ENCODE measurements at regions not wholly inside any gene's neighbourhood (a gene's known extent, or its start where the extent isn't known, plus 50 kb on each side); places are given as distances from the start of the nearest gene placed in this dataset.

DNA sequence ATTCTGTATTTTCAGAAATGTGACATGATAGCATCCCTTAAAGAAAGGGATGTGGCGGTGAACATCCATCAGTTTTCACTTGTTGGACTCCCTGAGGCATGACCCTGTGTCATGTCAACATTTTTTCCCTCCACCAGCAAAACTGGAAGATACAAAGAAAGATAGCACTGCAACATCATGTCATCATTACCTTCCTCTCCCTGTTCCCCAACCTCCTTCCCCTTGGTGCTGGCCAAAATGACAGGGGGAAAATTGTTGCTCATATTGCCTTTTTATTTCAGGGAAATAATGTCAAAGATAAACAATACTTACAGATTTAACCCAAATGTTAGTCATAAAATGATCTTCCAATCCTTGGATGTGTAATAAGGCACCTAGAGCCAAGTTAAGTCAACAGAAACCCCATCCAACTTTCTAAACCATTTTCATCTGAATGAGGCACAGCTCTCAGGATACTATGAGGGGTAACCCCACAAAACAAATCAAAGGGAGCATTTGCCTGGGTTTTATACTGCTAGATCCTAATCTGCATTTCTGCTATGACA is 644.3 kb downstream of the ACTL7B start:
- no peak for DNase-seq

DNA sequence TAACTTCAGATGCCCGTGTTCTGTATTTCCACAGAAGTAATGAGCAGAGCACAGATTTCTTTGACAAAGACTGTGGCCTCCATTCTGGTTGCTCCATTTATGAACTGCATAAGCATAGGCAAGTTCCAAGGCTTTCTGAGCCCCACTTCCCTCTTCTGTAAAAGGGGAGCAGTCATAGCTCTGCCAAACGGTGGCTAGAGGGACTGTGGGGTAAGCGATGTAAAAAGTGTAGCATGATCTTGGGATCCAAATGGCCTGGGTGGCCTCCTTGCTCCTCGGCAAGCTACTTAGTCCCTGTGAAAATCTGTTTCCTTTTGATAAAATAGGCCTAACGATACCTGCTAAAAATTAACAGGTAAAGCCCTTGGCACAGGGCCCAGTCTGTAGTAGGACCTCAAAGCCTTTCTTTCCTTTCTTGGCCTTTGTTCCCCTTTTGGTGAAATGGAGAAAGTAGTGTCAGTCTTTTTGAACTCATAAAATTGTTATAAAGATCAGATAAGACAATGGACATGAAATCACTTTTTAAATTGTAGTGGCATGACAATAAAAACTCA is 646.6 kb downstream of the ACTL7B start:
- no peak for DNase-seq

GRCh38 chr9:108207561-108208165 is 648.1 kb downstream of the ACTL7B start:
- no peak for DNase-seq

GRCh38 chr9:108205276-108205675 is 650.5 kb downstream of the ACTL7B start:
- DNase-seq, result no peak

- no peak for DNase-seq
Observed at GRCh38 chr9:108197899-108198298, 657.9 kb downstream of the ACTL7B start.

DNA sequence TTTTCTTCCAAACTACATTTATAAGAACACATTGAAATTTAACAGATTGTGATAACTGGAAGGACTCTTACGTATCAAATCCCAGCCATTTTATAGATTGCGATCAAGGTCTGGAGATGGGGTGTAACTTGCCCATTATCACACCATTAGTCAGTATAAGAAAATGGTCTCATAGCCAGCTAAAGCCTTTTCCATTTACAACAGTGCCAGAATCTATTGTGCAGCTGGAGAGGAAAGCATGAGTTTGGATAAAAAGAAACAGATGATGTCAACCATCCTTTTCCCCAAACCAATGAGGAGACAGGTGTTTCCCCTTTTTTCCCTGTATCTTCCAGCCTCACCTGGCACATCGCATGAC is 658.8 kb downstream of the ACTL7B start:
- no peak for DNase-seq

- no peak for DNase-seq
Observed at GRCh38 chr9:108196332-108197007, 659.3 kb downstream of the ACTL7B start.

DNA sequence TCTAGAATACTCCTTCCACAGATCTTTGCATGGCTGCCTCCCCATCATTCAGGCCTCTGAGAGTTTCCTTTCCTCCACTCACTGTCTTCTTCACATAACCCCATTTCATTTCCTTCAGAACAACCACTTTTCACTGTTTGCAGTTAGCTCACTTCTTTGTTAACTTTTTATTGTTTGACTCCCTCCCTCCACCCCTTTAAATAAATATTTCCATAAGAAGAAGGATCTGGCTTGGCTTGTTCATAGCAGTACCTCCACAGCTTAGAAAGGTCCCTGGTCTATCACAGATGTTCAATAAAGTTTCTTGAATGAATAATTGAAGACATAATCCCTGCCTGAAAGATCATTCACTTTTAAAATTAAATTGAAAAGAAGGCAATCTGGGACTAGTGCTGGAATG is 661.6 kb downstream of the ACTL7B start:
- DNase-seq, result no peak

DNA sequence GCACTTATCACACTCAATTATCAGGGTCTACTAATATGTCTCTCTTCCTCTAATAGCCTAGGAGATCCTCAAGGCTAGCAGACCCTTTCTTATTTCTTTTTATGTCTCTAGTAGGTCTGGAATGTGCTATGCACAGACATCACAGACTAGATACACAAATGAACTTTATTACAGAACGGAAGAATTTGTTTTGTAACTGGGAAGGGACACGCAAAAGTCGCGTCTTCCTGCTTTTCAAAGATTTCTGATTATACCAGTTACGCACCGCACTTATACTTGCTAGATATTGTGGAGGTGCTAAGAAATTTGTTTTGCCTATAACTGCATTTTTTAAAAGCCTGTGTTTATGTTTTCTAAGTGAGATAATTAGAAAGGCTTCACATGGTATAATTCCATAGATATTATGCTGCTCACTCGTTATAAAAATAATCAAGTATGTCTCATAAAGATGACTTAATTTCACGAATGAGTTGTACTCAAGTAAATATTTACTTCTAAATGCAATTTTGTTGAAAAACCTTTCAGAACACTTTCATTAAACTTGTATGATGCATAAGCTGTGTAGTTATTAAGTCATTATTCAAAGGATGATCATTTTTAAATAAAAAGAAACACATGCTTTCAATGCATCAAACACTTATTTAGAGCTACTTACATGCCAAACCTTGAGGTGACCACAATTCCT is 662.6 kb downstream of the ACTL7B start:
- no peak for DNase-seq

DNA sequence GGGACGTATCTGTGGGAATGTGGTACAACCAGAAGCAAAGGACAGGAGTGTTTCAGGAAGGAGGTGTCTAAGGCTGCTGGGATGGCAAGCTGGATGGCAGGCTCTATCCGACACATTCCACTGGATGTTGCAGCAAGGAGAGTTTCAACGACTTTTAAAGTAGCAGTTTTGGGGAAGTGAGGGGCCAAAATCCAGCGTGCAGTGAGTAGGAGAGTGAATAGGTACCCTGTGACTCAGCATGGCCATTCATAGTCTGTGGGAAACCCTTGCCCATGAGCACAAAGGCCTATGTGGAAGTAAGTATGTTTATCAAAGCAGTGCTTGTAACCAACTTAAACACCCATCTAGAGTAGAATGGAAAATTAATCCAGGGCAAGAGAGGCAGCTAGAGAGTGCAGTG is 664.7 kb downstream of the ACTL7B start:
- no peak for DNase-seq

DNA sequence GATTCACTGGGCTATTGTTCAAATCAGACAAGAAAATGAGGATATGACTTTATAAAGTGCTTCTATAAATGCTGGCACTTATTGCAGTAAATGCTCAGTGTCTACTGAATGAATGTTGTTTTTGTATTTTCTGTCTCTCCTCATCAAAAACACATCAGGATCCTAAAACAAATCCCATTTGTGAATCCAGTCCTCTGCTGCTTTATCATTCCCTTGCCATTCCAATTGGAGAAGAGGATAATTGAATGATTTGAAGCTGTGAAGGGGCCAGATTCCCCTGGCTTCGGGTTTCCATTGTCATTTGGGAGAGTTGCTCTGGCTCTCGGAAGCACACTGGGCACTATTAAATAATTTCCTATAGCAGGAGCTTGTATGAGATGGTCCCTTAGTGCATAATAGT is 666.8 kb downstream of the ACTL7B start:
- DNase-seq, result peak; percentile 55

DNA sequence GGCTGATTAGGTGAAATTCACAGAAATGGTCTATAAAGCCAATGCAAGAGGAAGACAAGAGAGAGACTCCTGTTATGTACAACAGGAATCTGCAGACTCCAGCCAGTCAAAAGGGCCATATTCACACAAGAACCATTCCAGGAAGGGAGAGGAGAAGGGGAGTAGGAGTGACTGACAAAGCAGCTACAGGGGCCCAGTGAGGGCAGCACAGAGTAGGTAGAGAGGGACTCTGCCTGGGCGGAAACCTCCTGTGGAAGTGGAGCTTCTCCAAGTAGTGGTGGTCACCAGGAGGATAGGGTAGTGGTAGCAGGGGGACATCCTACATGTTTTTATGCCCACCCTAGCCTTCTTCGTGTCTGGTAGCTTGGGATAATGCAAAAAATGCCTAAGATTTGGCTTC is 667.3 kb downstream of the ACTL7B start:
- no peak for DNase-seq

- peak; percentile 94 for DNase-seq
Observed at GRCh38 chr9:108186642-108187395, 669.0 kb downstream of the ACTL7B start.

DNA sequence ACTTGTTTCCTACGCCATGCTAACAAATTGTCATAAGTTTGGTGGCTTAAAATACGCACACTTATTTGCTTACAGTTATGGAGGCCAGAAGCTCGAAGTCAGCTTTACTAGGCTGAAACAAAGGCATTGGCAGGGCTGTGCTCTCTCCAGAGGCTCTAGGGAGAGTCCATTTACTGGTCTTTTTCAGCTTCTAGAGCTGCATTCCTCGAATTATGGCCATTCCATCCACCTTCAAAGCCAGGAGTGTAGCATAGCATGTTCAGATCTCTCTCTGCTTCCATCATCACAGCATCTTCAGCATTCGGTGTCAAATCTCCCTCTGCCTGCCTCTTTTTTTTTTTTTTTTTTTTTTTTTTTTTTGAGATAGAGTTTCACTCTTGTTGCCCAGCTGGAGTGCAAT is 670.2 kb downstream of the ACTL7B start:
- no peak for DNase-seq

- DNase-seq, result peak; percentile 58
Observed at GRCh38 chr9:108184941-108185340, 670.8 kb downstream of the ACTL7B start.

DNA sequence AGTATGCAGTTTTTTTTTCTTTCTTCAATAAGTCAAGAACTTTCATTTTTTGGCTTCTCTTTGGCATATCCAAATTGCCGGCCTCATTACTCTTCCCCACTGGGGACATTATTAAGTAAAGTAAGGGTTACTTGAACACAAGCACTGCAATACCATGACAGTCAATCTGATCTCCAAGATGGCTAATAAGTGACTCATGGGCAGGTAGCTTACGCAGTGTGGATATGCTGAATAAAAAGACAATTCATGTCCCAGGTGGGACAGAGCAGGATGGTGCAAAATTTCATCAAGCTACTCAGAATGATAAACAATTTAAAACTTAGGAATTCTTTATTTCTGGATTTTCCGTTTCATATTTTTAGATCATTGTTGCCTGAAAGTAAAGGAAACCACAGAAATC is 671.8 kb downstream of the ACTL7B start:
- no peak for DNase-seq

DNA sequence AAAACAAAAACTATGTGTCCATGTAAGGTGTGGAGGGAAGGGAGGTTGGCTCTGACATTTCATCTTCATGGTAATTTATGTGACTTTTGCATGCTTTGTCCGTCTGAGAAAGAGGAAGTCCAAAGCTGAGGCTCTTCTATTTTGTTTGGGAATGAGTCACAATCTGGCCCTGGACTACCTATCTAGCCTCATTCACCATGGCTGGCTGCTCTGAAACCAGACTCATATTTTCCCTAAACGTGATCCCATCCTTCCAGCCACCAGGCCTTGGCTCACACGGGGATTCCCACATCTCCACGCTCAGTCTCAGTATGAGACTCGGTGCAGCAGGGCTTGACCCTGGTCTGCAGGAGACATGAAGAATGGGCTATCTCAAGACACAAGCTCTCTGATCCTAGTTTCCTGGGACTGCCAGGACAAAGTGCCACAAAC is 672.8 kb downstream of the ACTL7B start:
- DNase-seq, result no peak

DNA sequence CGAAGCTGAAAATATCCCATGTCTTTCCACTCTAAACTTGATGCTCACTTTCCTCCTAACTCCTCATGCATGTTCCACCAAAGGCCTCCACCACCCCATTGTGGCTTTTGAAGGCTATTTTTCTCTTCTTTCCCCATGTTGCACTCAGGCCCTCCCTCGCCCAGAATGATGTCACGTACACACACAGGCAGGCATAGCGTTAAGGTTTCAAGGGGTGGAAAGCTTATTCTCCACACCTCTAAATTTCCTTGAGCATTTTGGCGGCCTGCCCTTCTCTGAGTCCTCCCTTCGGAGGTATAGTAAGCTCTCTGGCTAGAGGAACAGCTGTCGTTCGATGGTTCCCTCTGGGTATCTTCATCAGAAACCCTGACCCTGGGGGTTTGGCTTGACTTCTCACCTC is 673.5 kb downstream of the ACTL7B start:
- no peak for DNase-seq

DNA sequence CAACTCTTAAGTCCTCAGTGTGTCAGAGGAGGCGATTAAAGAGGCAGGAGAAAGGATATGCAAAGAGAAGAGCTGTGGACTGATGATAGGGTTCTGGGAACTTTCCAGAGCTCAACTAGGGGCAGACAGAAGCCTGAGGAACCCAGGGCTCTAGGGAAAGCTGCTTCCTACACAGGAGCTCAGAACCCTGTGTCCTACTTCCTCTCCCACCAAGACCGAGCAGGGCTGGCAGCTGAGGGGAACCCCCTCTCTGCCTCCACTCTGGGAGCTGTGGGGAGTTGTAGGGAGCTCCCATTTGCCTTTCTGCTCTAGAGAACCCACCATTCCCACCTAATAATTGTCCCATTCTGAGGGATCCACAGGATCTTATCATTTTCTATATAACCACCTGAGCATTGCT is 674.3 kb downstream of the ACTL7B start:
- no peak for DNase-seq

DNA sequence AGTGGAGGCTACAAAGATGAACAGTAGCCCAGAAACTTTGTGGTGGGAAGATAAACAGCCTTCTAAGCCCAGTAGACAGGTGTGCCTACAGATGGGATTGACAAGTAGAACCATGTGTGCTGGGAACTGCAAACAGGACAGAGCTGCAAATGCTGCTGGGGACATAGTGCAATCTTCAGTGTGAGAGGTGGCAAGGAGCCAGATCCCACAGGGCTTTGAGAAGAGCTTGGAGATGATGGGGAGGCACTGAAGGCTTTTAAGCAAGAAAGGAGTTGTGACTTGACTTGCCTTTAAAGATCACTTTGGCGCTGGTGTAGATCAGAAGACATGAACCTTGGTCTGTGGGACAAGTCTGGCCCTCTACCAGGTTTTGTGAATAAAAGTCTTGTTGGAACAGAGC is 675.2 kb downstream of the ACTL7B start:
- peak; percentile 52 for DNase-seq

DNA sequence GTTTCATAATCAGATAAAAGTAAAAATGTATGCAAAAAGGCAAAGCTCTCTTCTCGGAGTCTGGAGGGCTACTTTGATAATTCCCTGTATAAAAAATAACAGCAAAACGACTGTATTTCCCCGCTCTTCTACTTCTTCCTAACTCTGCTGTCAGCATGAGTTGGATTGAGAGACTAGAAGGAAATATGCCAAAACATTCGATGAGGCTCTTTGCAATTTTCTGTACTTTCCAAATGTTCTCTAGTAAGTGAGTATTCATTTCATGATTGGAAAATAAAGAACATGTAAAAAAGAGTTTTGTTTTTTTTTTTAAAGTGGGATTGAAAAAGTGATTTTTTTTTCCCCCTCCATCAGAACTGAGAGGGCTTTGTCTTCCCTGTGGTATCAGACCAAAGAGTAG is 677.5 kb downstream of the ACTL7B start:
- no peak for DNase-seq

DNA sequence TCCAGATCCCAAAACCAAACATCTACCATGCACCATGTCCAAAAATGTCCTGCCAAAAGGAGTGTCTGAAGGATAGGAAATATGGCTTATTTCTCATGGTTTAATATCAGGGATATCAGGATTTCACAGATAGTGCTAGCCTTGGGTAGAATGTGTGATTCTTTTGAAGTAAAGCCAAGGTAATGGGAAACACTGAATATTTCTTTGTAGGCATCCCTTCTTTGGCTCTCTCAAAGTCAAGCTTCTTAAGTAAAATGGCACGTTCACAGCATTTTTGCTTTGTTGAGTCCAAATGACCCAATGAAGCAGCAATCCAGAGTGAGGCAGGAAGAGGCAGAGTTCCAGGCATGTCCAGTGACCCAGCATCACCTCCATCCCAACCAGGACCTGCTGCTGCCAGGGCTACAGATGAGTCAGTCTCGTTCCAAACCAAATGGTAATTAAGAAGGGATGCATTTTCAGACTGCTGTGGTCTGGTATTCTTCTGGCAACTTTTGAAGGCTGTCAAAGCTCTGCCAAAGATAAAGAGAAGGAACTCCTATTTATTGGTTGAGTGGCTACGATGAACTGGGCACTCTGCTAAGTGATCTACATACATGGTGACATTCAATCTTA is 678.8 kb upstream of the KLF4 start:
- DNase-seq, result no peak
